Dedifferentiated amniotic fluid mesenchymal stem cell (primary cell): ENCODE measurements at regions not wholly inside any gene's neighbourhood (a gene's known extent, or its start where the extent isn't known, plus 50 kb on each side); places are given as distances from the start of the nearest gene placed in this dataset.
"Not testable (repeated sequence)": the region's sequence is repeated elsewhere in the genome, so short reads cannot be mapped to it uniquely, and the experiment has no call there.

Experiments used
- DNase-seq: peaks from one replicate; pipeline ENCODE4 v3.0.0-alpha.2; 2016; ENCODE audit errors: extremely low spot score

GRCh38 chr6:115270953-115271352 lies 789.7 kb downstream of the FRK start:
- DNase-seq: no peak

DNA sequence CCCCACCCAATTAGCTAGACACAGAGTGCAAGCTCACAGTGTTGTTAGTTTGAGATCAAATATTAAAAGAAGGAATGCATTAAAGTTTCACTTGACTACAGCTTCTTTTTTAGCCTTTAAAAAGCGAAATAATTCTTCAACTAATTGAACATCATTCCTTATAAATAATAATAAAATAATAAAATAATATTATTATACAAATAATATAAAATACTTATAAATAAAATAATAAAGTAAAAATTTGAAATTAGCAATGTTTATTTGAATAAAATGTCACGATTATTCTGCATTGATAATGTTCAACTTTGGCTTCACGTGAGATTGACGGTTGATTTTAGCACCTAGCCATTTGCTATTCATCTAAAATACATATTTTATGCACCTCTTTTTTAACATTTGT lies 819.3 kb downstream of the FRK start:
- DNase-seq: no peak

GRCh38 chr6:115221198-115221597 lies 839.5 kb downstream of the FRK start:
- no peak for DNase-seq

GRCh38 chr6:115220551-115221159 lies 840.0 kb downstream of the FRK start:
- DNase-seq: no peak

DNA sequence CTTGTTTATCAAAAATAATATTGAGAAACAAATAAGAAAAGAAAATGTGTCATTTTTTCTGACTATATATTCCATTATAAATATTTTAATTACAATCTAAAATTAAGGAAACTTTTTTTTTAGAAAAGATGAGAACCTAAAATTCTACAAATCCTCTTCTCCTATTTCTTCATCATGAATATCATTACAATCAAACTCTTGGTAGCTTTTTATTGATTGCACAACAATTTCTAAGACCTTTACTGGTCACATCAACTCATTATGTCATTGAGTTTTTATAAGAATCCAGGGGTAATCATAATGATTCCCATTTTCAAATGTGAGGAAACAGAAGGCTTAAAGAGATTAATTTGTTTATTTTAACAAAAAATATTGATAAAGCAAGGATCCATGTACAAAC lies 841.0 kb downstream of the FRK start:
- no peak for DNase-seq

DNA sequence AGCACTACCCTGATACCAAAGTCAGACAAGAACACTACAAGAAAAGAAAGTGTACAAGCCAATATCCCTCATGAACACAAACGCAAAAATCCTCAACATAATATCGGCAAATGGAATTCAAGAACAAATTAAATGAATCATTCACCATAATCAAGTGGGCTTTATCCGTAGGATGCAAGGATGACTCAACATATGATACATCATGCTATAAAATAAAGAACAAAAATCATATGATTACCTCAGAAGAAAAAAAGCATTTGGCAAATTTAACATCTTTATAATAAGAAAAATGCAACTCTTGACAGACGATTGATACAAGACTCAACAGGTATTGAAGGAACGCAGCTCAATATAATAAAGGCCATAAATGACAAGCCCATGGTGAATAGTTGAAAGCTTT lies 843.9 kb downstream of the FRK start:
- DNase-seq: no peak

DNA sequence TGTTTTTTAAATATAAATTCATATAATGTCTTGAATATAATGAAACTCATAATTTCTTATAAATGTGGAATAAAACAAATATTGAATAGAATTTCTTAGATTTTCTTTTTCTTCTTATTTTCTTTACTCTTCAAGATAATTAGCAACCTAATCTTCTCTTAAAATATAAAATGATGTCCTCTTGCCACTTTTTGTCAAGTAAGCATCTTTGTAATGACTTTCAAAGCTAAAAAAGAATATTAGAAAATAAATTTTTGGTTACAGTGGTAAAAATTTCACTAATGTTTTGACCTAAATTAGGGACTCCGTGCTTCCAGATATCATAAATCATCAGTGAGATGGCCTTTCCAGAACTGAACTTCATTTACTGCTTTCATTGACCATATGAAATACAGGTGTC lies 846.4 kb downstream of the FRK start:
- no peak for DNase-seq

GRCh38 chr6:115203381-115203780 lies 857.3 kb downstream of the FRK start:
- DNase-seq: no peak

- DNase-seq: no peak
These were observed 852.3 kb upstream of the HS3ST5 start for GRCh38 chr6:115194981-115195638.

DNA sequence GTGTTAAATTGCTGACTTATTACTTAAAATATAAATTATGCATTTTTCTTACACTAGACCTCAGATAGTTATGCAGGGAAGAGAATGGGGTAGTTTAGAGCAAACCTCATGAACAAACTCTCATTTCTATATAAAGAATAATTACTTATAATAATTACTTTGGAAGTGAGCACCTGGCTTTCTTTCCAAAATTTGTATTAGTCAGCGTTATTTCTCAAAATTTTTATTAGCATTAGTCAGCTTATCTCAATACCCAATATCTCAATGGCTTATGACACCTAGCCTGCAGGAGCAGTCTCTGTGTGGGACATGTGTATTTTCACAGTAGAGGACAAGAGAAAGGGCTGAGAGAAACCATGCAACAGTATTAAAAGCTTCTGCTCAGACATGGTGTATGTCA lies 849.2 kb upstream of the HS3ST5 start:
- DNase-seq: no peak

DNA sequence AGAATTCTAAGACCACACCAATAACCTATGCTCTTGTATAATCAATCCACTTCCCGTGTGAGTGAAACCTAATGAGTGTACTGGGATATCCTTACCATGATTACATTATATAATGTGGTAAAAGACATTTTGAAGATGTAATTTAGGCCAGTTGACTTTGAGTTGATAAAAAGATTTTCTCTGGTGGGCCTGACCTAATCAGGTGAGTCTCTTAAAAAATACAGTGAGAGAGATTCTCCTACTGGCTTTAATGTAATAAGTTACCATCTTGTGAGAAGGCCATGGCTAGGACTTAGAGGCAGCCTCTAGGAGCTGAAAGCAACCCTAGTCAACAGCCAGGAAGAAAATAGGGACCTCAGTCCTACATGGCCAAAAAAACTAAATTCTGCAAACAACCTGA lies 847.7 kb upstream of the HS3ST5 start:
- DNase-seq: no peak

DNA sequence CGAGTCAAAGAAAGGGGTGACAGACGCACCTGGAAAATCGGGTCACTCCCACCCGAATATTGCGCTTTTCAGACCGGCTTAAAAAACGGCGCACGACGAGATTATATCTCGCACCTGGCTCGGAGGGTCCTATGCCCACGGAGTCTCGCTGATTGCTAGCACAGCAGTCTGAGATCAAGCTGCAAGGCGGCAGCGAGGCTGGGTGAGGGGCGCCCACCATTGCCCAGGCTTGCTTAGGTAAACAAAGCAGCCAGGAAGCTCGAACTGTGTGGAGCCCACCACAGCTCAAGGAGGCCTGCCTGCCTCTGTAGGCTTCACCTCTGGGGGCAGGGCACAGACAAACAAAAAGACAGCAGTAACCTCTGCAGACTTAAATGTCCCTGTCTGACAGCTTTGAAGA lies 832.6 kb upstream of the HS3ST5 start:
- DNase-seq: not testable (repeated sequence)

- not testable (repeated sequence) for DNase-seq
These were observed 823.1 kb upstream of the HS3ST5 start for GRCh38 chr6:115165912-115166311.

DNA sequence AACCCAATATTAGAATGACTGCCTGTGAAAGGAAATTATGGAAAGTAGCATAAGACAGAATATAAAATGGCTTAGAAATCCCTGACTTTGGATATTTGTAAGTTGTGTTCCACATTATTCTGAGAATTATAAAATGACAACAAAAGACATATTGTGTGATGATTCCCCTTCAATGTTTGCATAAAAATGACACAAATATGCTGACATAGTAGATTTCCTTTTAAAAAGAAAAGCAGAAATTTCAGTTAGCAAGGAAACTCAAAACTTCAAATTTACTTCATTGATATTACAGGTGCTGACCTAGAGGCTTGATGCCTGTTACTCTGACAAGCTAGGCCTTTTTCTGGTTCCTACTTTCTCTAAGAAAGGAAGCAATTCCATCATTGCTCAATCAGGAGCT lies 816.9 kb upstream of the HS3ST5 start:
- no peak for DNase-seq

DNA sequence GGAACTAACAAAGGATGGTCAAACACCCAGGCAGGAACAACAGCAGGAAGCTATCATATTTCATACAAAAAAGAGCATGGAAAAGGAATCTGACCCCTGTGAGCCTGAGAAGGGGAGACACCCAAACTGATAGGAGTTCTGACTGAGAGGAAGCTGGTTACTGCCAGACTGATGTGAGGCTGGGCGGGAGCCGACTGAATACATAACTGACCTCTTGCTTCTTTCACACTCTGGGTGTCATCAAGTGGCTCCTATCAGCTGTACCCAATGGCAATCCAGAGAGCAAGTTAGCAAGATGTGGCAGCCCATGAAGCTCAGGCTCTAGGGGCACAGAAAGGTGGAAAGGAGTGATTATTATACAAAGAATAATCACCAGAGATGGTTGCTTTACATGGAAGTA lies 795.1 kb upstream of the HS3ST5 start:
- DNase-seq: no peak

DNA sequence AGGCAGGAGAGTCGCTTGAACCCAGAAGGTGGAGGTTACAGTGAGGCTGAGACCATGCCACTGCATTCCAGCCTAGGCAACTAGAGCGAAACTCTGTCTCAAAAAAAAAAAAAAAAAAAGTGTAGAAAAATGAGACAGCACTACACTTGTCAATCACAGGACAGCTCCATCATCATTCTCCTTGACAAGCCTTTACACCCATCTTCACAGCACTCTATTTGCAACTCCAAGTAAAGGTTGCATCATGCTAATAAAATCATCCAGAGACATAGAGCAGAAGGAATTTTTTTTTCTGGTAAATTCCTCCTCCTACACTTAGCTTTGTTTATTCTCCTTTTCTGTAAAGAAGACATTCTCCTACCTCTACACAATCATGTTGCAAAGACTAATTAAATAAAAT lies 791.0 kb upstream of the HS3ST5 start:
- no peak for DNase-seq

GRCh38 chr6:115131709-115132490 lies 789.1 kb upstream of the HS3ST5 start:
- no peak for DNase-seq

DNA sequence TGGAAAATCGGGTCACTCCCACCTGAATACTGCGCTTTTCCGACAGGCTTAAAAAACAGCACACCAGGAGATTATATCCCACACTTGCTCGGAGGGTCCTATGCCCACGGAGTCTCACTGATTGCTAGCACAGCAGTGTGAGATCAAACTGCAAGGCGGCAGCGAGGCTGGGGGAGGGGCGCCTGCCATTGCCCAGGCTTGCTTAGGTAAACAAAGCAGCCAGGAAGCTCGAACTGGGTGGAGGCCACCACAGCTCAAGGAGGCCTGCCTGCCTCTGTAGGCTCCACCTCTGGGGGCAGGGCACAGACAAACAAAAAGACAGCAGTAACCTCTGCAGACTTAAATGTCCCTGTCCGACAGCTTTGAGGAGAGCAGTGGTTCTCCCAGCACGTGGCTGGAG lies 778.7 kb upstream of the HS3ST5 start:
- not testable (repeated sequence) for DNase-seq

DNA sequence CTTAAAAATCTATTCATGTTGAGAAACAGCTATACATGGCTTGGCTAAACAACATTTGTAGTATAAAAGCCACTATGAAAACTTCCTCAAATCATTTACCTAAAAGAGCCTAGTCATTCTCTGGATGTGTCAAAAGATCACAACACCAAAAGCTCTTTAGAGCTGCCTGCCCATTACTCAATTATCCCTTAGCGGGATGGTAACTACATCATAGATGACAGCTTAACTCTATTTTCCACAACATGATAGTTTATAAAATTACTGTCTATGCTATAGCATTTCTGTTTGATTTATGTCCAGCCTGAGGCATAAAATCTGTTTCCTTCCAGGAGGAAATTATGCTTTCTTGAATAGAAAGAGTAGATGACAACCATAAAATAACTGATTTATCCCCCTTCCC lies 777.6 kb upstream of the HS3ST5 start:
- DNase-seq: no peak

DNA sequence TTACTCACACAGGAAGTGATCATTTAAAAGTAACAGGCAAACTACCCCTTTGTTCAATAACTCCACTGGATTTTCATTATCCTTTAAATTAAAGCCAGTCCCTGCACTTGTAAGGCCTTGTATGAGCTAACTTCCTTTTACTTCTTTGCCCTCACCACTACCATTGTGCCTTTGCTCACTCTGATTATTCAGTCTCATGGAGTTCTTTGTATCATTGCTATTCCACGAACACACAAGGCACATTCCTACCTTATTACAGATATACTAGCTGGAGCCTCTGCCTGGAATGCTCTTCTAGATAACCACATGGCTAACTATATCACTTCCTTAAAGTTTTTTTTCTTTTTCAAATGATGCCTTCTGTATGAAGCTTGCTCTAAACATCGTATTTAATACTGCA lies 748.6 kb upstream of the HS3ST5 start:
- peak; percentile 31 for DNase-seq

- no peak for DNase-seq
These were observed 735.7 kb upstream of the HS3ST5 start for GRCh38 chr6:115078555-115078954.

GRCh38 chr6:115071962-115072361 lies 729.1 kb upstream of the HS3ST5 start:
- DNase-seq: no peak
